WTC11 (cell line): ENCODE measurements at regions not wholly inside any gene's neighbourhood (a gene's known extent, or its start where the extent isn't known, plus 50 kb on each side); places are given as distances from the start of the nearest gene placed in this dataset.
"Not testable (repeated sequence)": the region's sequence is repeated elsewhere in the genome, so short reads cannot be mapped to it uniquely, and the experiment has no call there.

Source experiments
- ATAC-seq: fragments of 200-7000 bp; cut with Tn5 transposase; 2 replicates; pipeline ENCODE4 v1.10.0; 2021; ENCODE audit warnings: mild to moderate bottlenecking, moderate library complexity
- CTCF ChIA-PET: fragments of 300-600 bp; sonication (Branson Sonifier 250); formaldehyde crosslinking; loops from one replicate; lab custom pipeline; 2021; ENCODE audit warnings: antibody characterized with exemption; lab: Charles Lee
- POLR2A ChIA-PET: fragments of 350-600 bp; sonication (Branson Sonifier 250); formaldehyde crosslinking; loops from one replicate; lab custom pipeline; 2021; ENCODE audit warnings: antibody characterized with exemption; lab: Charles Lee
- DNase-seq: peaks from one replicate; pipeline ENCODE4 v3.0.0; 2021; ENCODE audit warnings: low spot score
- H3K27ac Mint-ChIP-seq: 2 replicates; pipeline ENCODE4 v1.8.0; 2021; ENCODE audit warnings: mixed read lengths
- H3K27me3 Mint-ChIP-seq: 2 replicates; pipeline ENCODE4 v1.8.0; 2021; ENCODE audit warnings: low read depth, mild to moderate bottlenecking, moderate library complexity, mixed read lengths
- H3K36me3 Mint-ChIP-seq: 2 replicates; pipeline ENCODE4 v1.8.0; 2021; ENCODE audit warnings: mixed read lengths
- H3K4me1 Mint-ChIP-seq: 2 replicates; pipeline ENCODE4 v1.8.0; 2022; ENCODE audit warnings: mixed read lengths
- H3K4me3 Mint-ChIP-seq: 2 replicates; pipeline ENCODE4 v1.8.0; 2021; ENCODE audit warnings: mild to moderate bottlenecking, moderate library complexity, mixed read lengths
- H3K9me3 Mint-ChIP-seq: 2 replicates; pipeline ENCODE4 v1.8.0; 2021; ENCODE audit warnings: mixed read lengths
- ATF2 ChIP-seq: sonication (generic); formaldehyde crosslinking; IDR thresholded peaks from 2 replicates; pipeline ENCODE4 v1.8.1; 2022; ENCODE audit warnings: low read depth, missing genetic modification reagents, borderline replicate concordance
- CBFB ChIP-seq: sonication (generic); formaldehyde crosslinking; IDR thresholded peaks from 2 replicates; pipeline ENCODE4 v1.8.1; 2022; ENCODE audit warnings: mild to moderate bottlenecking, low read depth, missing genetic modification reagents
- CREB1 ChIP-seq: sonication (generic); formaldehyde crosslinking; IDR thresholded peaks from 2 replicates; pipeline ENCODE4 v1.8.0; 2023; ENCODE audit warnings: mild to moderate bottlenecking, missing genetic modification reagents
- E2F4 ChIP-seq: sonication (generic); formaldehyde crosslinking; IDR thresholded peaks from 2 replicates; pipeline ENCODE4 v1.8.1; 2022; ENCODE audit warnings: low read depth, mild to moderate bottlenecking, moderate library complexity, missing genetic modification reagents, borderline replicate concordance
- ESRRA ChIP-seq: sonication (generic); formaldehyde crosslinking; IDR thresholded peaks from 2 replicates; pipeline ENCODE4 v1.8.1; 2022; ENCODE audit warnings: mild to moderate bottlenecking, missing genetic modification reagents, borderline replicate concordance
- FOXK1 ChIP-seq: sonication (generic); formaldehyde crosslinking; IDR thresholded peaks from 2 replicates; pipeline ENCODE4 v1.8.0; 2022; ENCODE audit warnings: mild to moderate bottlenecking, moderate library complexity, missing genetic modification reagents
- HMGXB4 ChIP-seq: sonication (generic); formaldehyde crosslinking; IDR thresholded peaks from 2 replicates; pipeline ENCODE4 v1.8.1; 2023; ENCODE audit warnings: mild to moderate bottlenecking, moderate library complexity, missing genetic modification reagents
- IRF1 ChIP-seq: sonication (generic); formaldehyde crosslinking; IDR thresholded peaks from 2 replicates; pipeline ENCODE4 v1.8.0; 2023; ENCODE audit warnings: missing genetic modification reagents
- NFATC4 ChIP-seq: fragments of 250-450 bp; sonication (Bioruptor Pico); IDR thresholded peaks from 2 replicates; pipeline ENCODE4 v1.9.0; 2021; ENCODE audit warnings: mild to moderate bottlenecking
- NFYB ChIP-seq: sonication (generic); formaldehyde crosslinking; conservative IDR thresholded peaks from 2 replicates; pipeline ENCODE4 v1.8.0; 2022; ENCODE audit warnings: low read depth, missing genetic modification reagents
- NR1H2 ChIP-seq: sonication (generic); formaldehyde crosslinking; IDR thresholded peaks from 2 replicates; pipeline ENCODE4 v1.9.0; 2021; ENCODE audit warnings: mild to moderate bottlenecking, moderate library complexity, missing genetic modification reagents
- NR2C2 ChIP-seq: sonication (generic); formaldehyde crosslinking; IDR thresholded peaks from 2 replicates; pipeline ENCODE4 v1.8.0; 2022; ENCODE audit warnings: mild to moderate bottlenecking, missing genetic modification reagents
- PREB ChIP-seq: sonication (generic); formaldehyde crosslinking; IDR thresholded peaks from 2 replicates; pipeline ENCODE4 v1.8.1; 2022; ENCODE audit warnings: mild to moderate bottlenecking, missing genetic modification reagents, moderate library complexity, borderline replicate concordance
- RORB ChIP-seq: fragments of 250-450 bp; sonication (Bioruptor Pico); IDR thresholded peaks from 2 replicates; pipeline ENCODE4 v1.9.0; 2021; ENCODE audit warnings: mild to moderate bottlenecking
- SMAD4 ChIP-seq: sonication (generic); formaldehyde crosslinking; IDR thresholded peaks from 2 replicates; pipeline ENCODE4 v1.8.0; 2022; ENCODE audit warnings: mild to moderate bottlenecking, missing genetic modification reagents
- USF2 ChIP-seq: sonication (generic); formaldehyde crosslinking; IDR thresholded peaks from 2 replicates; pipeline ENCODE4 v1.8.1; 2023; ENCODE audit warnings: mild to moderate bottlenecking, missing genetic modification reagents, moderate library complexity
- ZNF219 ChIP-seq: sonication (generic); formaldehyde crosslinking; IDR thresholded peaks from 2 replicates; pipeline ENCODE4 v1.8.0; 2023; ENCODE audit warnings: missing genetic modification reagents, mild to moderate bottlenecking, borderline replicate concordance
- ZNF281 ChIP-seq: sonication (generic); formaldehyde crosslinking; IDR thresholded peaks from 2 replicates; pipeline ENCODE4 v1.8.0; 2023; ENCODE audit warnings: mild to moderate bottlenecking, missing genetic modification reagents
- ZNF317 ChIP-seq: sonication (generic); formaldehyde crosslinking; IDR thresholded peaks from 2 replicates; pipeline ENCODE4 v1.8.1; 2023; ENCODE audit warnings: low read depth, mild to moderate bottlenecking, moderate library complexity, missing genetic modification reagents, borderline replicate concordance
- ZNF671 ChIP-seq: fragments of 250-450 bp; sonication (Bioruptor Pico); IDR thresholded peaks from 2 replicates; pipeline ENCODE4 v1.8.0; 2021; ENCODE audit warnings: mild to moderate bottlenecking

GRCh38 chr1:199948587-199949280 lies 78.8 kb upstream of the NR5A2 start:
- Mint-ChIP-seq H3K27ac (no peak overlapping the region), H3K27me3 (no peaks in the 10 kb centered on the region), H3K4me3 (no peak overlapping the region), H3K36me3 (0 out of 2 replicates have a peak, but pooled peaks cover 3% of the 10 kb centered on the region), H3K4me1 (peaks cover 12% of the 10 kb centered on the region), H3K9me3 (peaks cover 7% of the 10 kb centered on the region; the same call in 1 of the 2 replicates)
- POLR2A ChIA-PET, result no interaction called here
- TF ChIP-seq NR2C2 (CRISPR knock-in tag) (no peak), ATF2 (CRISPR knock-in tag) (no peak), USF2 (CRISPR knock-in tag) (peak; percentile 47), CREB1 (CRISPR knock-in tag) (no peak), ZNF281 (CRISPR knock-in tag) (no peak), PREB (no peak)
- no peak for DNase-seq
- ATAC-seq, result no peak
- CTCF ChIA-PET, result no interaction called here

- DNase-seq, POLR2A ChIA-PET, ATAC-seq, H3K9me3 Mint-ChIP-seq, H3K4me3 Mint-ChIP-seq, H3K27me3 Mint-ChIP-seq, H3K27ac Mint-ChIP-seq, H3K36me3 Mint-ChIP-seq, CTCF ChIA-PET: not testable (repeated sequence)
- peaks cover 20% of the 10 kb centered on the region for H3K4me1 Mint-ChIP-seq
Observed at GRCh38 chr1:199951005-199951404, 76.5 kb upstream of the NR5A2 start.

GRCh38 chr1:199953651-199954050 lies 73.9 kb upstream of the NR5A2 start:
- peaks cover 4% of the 10 kb centered on the region; the same call in 1 of the 2 replicates for H3K9me3 Mint-ChIP-seq
- no peak for TF ChIP-seq ESRRA (CRISPR knock-in tag)
- TF ChIP-seq IRF1 (CRISPR knock-in tag), result no peak
- TF ChIP-seq FOXK1 (CRISPR knock-in tag), result no peak
- no peak for TF ChIP-seq CBFB
- no peak for TF ChIP-seq ZNF219 (CRISPR knock-in tag)
- no peak for TF ChIP-seq ZNF671
- TF ChIP-seq RORB, result no peak
- TF ChIP-seq NR1H2 (CRISPR knock-in tag), result no peak
- TF ChIP-seq E2F4, result no peak
- TF ChIP-seq NFATC4, result no peak
- no peak for TF ChIP-seq SMAD4 (CRISPR knock-in tag)
- no peak for TF ChIP-seq NFYB (CRISPR knock-in tag)
- TF ChIP-seq ZNF317 (CRISPR knock-in tag), result no peak
- no peak for TF ChIP-seq HMGXB4 (CRISPR knock-in tag)

More at GRCh38 chr1:199953651-199954050, 73.9 kb upstream of the NR5A2 start:
- peaks cover 24% of the 10 kb centered on the region for H3K4me1 Mint-ChIP-seq
- ATAC-seq (no peak), DNase-seq (no peak)
- no peak overlapping the region for H3K4me3 Mint-ChIP-seq
- H3K36me3 Mint-ChIP-seq, result 0 out of 2 replicates have a peak, but pooled peaks cover under 1% of the 10 kb centered on the region
- H3K27ac Mint-ChIP-seq, result no peak overlapping the region
- ChIA-PET CTCF (interaction anchor here (2.1 kb wide), 1 partner anchor 83 kb away, joined by 8 read pairs; no protein-coding TSS in a partner anchor), POLR2A (interaction anchor here (0.6 kb wide), 1 partner anchor 43 kb away, joined by 3 read pairs; no protein-coding TSS in a partner anchor)
- H3K27me3 Mint-ChIP-seq, result no peaks in the 10 kb centered on the region
